Liver (tissue), 8 donors: ENCODE measurements at regions not wholly inside any gene's neighbourhood (a gene's known extent, or its start where the extent isn't known, plus 50 kb on each side); places are given as distances from the start of the nearest gene placed in this dataset.

ENCODE experiments used
- DNase-seq: peaks from one replicate; pipeline ENCODE4 v3.0.0-alpha.2; 2017; ENCODE audit warnings: low spot score
- H3K27ac ChIP-seq, 2 donors: one replicate each; pipeline ENCODE4 v1.7.0; 2013; ENCODE audit warnings: inconsistent platforms in 2 of 2, low read length in 2 of 2, control low read depth in 1 of 2, low read depth in 1 of 2, mild to moderate bottlenecking in 1 of 2
- H3K27me3 ChIP-seq, 4 donors: one replicate each; pipeline versions ENCODE4 v1.6.1 to v1.7.0; 2013; ENCODE audit warnings: low read length in 3 of 4, inconsistent platforms in 1 of 4, mild to moderate bottlenecking in 1 of 4, moderate library complexity in 1 of 4; ENCODE audit not compliant: control insufficient read depth in 4 of 4, insufficient read depth in 4 of 4
- H3K36me3 ChIP-seq, 4 donors: one replicate each; pipeline versions ENCODE4 v1.6.1 to v1.7.0; 2013; ENCODE audit warnings: low read length in 3 of 4, mild to moderate bottlenecking in 3 of 4, low read depth in 1 of 4, moderate library complexity in 1 of 4; ENCODE audit not compliant: control insufficient read depth in 4 of 4, insufficient read depth in 3 of 4
- H3K4me1 ChIP-seq, 4 donors: one replicate each; pipeline versions ENCODE4 v1.6.1 to v1.7.0; 2013; ENCODE audit warnings: low read length in 3 of 4, mild to moderate bottlenecking in 3 of 4, moderate library complexity in 1 of 4; ENCODE audit not compliant: control insufficient read depth in 4 of 4, insufficient read depth in 4 of 4
- H3K4me3 ChIP-seq, 3 donors: one replicate each; pipeline versions ENCODE4 v1.6.1 to v1.7.0; 2013; ENCODE audit warnings: low read length in 3 of 3, control low read depth in 1 of 3, low read depth in 1 of 3, mild to moderate bottlenecking in 1 of 3
- H3K9ac ChIP-seq, 2 donors: one replicate each; pipeline ENCODE4 v1.7.0; 2013; ENCODE audit warnings: low read length in 2 of 2, mild to moderate bottlenecking in 2 of 2, moderate library complexity in 2 of 2, control low read depth in 1 of 2, low read depth in 1 of 2
- H3K9me3 ChIP-seq, 4 donors: one replicate each; pipeline versions ENCODE4 v1.6.1 to v1.7.0; 2013; ENCODE audit warnings: low read length in 3 of 4; ENCODE audit not compliant: control insufficient read depth in 4 of 4
- ATF3 ChIP-seq: IDR thresholded peaks from 2 replicates; pipeline ENCODE4 v1.6.1; 2016; ENCODE audit warnings: antibody characterized with exemption
- CTCF ChIP-seq: fragments of 150-350 bp; IDR thresholded peaks from 2 replicates; pipeline ENCODE4 v1.5.1; 2017; ENCODE audit warnings: improper control_type of control experiment, low read depth, low read length; ENCODE audit not compliant: missing input control
- EGR1 ChIP-seq, 2 donors: IDR thresholded peaks; 2 replicates each; pipeline ENCODE4 v1.6.1; 2016 to 2018; ENCODE audit warnings: antibody characterized with exemption in 2 of 2, low read depth in 2 of 2
- GABPA ChIP-seq, 2 donors: IDR thresholded peaks in 1 of 2; conservative IDR thresholded peaks in 1 of 2; 2 replicates each; pipeline ENCODE4 v1.6.1; 2016; ENCODE audit warnings: antibody characterized with exemption in 2 of 2, mild to moderate bottlenecking in 1 of 2, moderate library complexity in 1 of 2
- HNF4A ChIP-seq, 2 donors: conservative IDR thresholded peaks; 2 replicates each; pipeline ENCODE4 v1.6.1; 2016; ENCODE audit warnings: antibody characterized with exemption in 2 of 2, mild to moderate bottlenecking in 2 of 2
- HNF4G ChIP-seq: IDR thresholded peaks from 2 replicates; pipeline ENCODE4 v1.6.1; 2016; ENCODE audit warnings: antibody characterized with exemption
- JUND ChIP-seq, 2 donors: IDR thresholded peaks; 2 replicates each; pipeline ENCODE4 v1.6.1; 2016; ENCODE audit warnings: antibody characterized with exemption in 2 of 2
- MAX ChIP-seq: IDR thresholded peaks from 2 replicates; pipeline ENCODE4 v1.6.1; 2016; ENCODE audit warnings: antibody characterized with exemption
- NR2F2 ChIP-seq: IDR thresholded peaks from 2 replicates; pipeline ENCODE4 v1.6.1; 2016; ENCODE audit warnings: antibody characterized with exemption
- RAD21 ChIP-seq, 2 donors: IDR thresholded peaks; 2 replicates each; pipeline ENCODE4 v1.6.1; 2016; ENCODE audit warnings: antibody characterized with exemption in 2 of 2, mild to moderate bottlenecking in 2 of 2
- REST ChIP-seq: IDR thresholded peaks from 2 replicates; pipeline ENCODE4 v1.6.1; 2016; ENCODE audit warnings: antibody characterized with exemption, mild to moderate bottlenecking
- RXRA ChIP-seq, 2 donors: IDR thresholded peaks; 2 replicates each; pipeline ENCODE4 v1.6.1; 2017 to 2018; ENCODE audit warnings: antibody characterized with exemption in 2 of 2, mild to moderate bottlenecking in 1 of 2
- TAF1 ChIP-seq: conservative IDR thresholded peaks from 2 replicates; pipeline ENCODE4 v1.6.1; 2016; ENCODE audit warnings: antibody characterized with exemption, mild to moderate bottlenecking
- YY1 ChIP-seq: IDR thresholded peaks from 2 replicates; pipeline ENCODE4 v1.6.1; 2016; ENCODE audit warnings: antibody characterized with exemption, mild to moderate bottlenecking
- ZBTB33 ChIP-seq: IDR thresholded peaks from 2 replicates; pipeline ENCODE4 v1.6.1; 2016; ENCODE audit warnings: antibody characterized with exemption
- WGBS: extraction: QIAGEN DNeasy Blood & Tissue Kit; methylation state at CpG from one replicate; pipeline ENCODE4 v1.1.7; 2013; 5-methylcytosine and 5-hydroxymethylcytosine counted together
- donor health status: healthy.
- donor health status: healthy.
- donor health status: healthy.
- donor health status: healthy.
- donor health status: healthy.

- TF ChIP-seq EGR1 (IDR thresholded peaks at IDR 0.05; ENCODE audit: low read depth in 2 of 2) (no peak), GABPA (IDR thresholded peaks at IDR 0.05 in 1 of 2, conservative IDR thresholded peaks at IDR 0.05 in 1 of 2) (no peak), NR2F2 (no peak), YY1 (no peak), RXRA (IDR thresholded peaks at IDR 0.05) (no peak), JUND (IDR thresholded peaks at IDR 0.05) (no peak)
- Histone ChIP-seq H3K4me3 (no peak overlapping the region), H3K27me3 (no peaks in the 10 kb centered on the region), H3K27ac (no peak overlapping the region), H3K36me3 (no peaks in the 10 kb centered on the region), H3K9me3 (no peaks in the 10 kb centered on the region), H3K9ac (no peak overlapping the region), H3K4me1 (peaks cover 0 to 5% (median 0%) of the 10 kb centered on the region in 4 donors)
- 93% methylated on average over 24 of the region's 24 CpGs for WGBS
- no peak for DNase-seq
Measured at GRCh38 chr18:75158465-75159237, 50.3 kb downstream of the PTGR3 start.

GRCh38 chr18:75157851-75158250, 51.1 kb downstream of the PTGR3 start:
- Histone ChIP-seq H3K9ac (no peak overlapping the region), H3K9me3 (no peaks in the 10 kb centered on the region), H3K4me1 (peaks cover 0 to 5% (median 0%) of the 10 kb centered on the region in 4 donors), H3K4me3 (no peak overlapping the region), H3K27ac (no peak overlapping the region), H3K36me3 (no peaks in the 10 kb centered on the region), H3K27me3 (no peaks in the 10 kb centered on the region)
- no peak for DNase-seq
- 94% methylated on average over 12 of the region's 12 CpGs for WGBS
- TF ChIP-seq JUND (IDR thresholded peaks at IDR 0.05) (no peak), YY1 (no peak), HNF4G (no peak), TAF1 (no peak), MAX (no peak), RAD21 (IDR thresholded peaks at IDR 0.05) (no peak), EGR1 (IDR thresholded peaks at IDR 0.05; ENCODE audit: low read depth in 2 of 2) (no peak), HNF4A (conservative IDR thresholded peaks at IDR 0.05) (no peak), ZBTB33 (no peak), RXRA (IDR thresholded peaks at IDR 0.05) (no peak), CTCF (no peak), ATF3 (no peak), REST (no peak)
